Transverse colon (tissue), 4 donors: ENCODE measurements at regions not wholly inside any gene's neighbourhood (a gene's known extent, or its start where the extent isn't known, plus 50 kb on each side); places are given as distances from the start of the nearest gene placed in this dataset.

ENCODE experiments used
- DNase-seq: peaks from one replicate; pipeline ENCODE4 v3.0.0-alpha.2; 2019
- H3K27ac ChIP-seq, 4 donors: fragments of 200-600 bp; sonication (generic); 2 replicates each; pipeline ENCODE4 v1.5.1; 2016 to 2018; ENCODE audit warnings: inconsistent platforms in 4 of 4
- H3K27me3 ChIP-seq: fragments of 200-600 bp; sonication (generic); 2 replicates; pipeline ENCODE4 v1.5.1; 2017; ENCODE audit warnings: inconsistent platforms
- H3K36me3 ChIP-seq, 4 donors: fragments of 200-600 bp; sonication (generic); 2 replicates each; pipeline ENCODE4 v1.5.1; 2017 to 2019; ENCODE audit warnings: inconsistent platforms in 4 of 4
- H3K4me1 ChIP-seq, 4 donors: fragments of 200-600 bp; sonication (generic); 2 replicates each; pipeline ENCODE4 v1.5.1; 2017 to 2020; ENCODE audit warnings: inconsistent platforms in 4 of 4
- H3K4me3 ChIP-seq, 4 donors: fragments of 200-600 bp; sonication (generic); 1 replicate in 1 of 4; 2 replicates in 3 of 4; pipeline versions ENCODE4 v1.5.1 to v1.6.1; 2017 to 2019; ENCODE audit warnings: inconsistent platforms in 4 of 4
- H3K9me3 ChIP-seq, 2 donors: fragments of 200-600 bp; sonication (generic); 2 replicates each; pipeline ENCODE4 v1.5.1; 2017 to 2019; ENCODE audit warnings: inconsistent platforms in 2 of 2
- CTCF ChIP-seq, 5 experiments: fragments of 200-600 bp in 3 of 5; fragments of 450-650 bp in 2 of 5; sonication (generic) in 3 of 5; IDR thresholded peaks; 1 replicate in 2 of 5; 2 replicates in 3 of 5; pipeline ENCODE4 v1.5.1; 2016 to 2017; ENCODE audit warnings: antibody characterized with exemption in 5 of 5, inconsistent platforms in 3 of 5, mild to moderate bottlenecking in 2 of 5, moderate library complexity in 1 of 5
- EP300 ChIP-seq: sonication (generic); formaldehyde crosslinking; IDR thresholded peaks from one replicate; pipeline ENCODE4 v1.6.1; 2017; ENCODE audit warnings: antibody characterized with exemption, low read depth
- POLR2A ChIP-seq: fragments of 450-650 bp; IDR thresholded peaks from one replicate; pipeline ENCODE4 v1.6.1; 2016; ENCODE audit warnings: antibody characterized with exemption, mild to moderate bottlenecking, moderate library complexity
- POLR2AphosphoS5 ChIP-seq, 3 donors: sonication (generic); formaldehyde crosslinking; IDR thresholded peaks; one replicate each; pipeline ENCODE4 v1.6.1; 2016; ENCODE audit warnings: antibody characterized with exemption in 3 of 3
- WGBS, 2 donors: methylation state at CpG; one replicate each; pipeline ENCODE4 v1.1.5; 2018; ENCODE audit warnings: low coverage in 1 of 2; 5-methylcytosine and 5-hydroxymethylcytosine counted together
- in situ Hi-C, 4 donors: fragments of 200-750 bp; cut with MboI; loops; one replicate each; pipeline versions ENCODE4 v1.15.0 to v1.15.1; 2017; ENCODE audit warnings: low sequenced_read_pairs in 3 of 4, low pct_ligation_motif_present in 1 of 4, low pct_unique_long_range_greater_than_20kb in 1 of 4
- intact Hi-C: fragments of 100-400 bp; cut with DNase I; formaldehyde crosslinking; loops from one replicate; pipeline ENCODE4 v1.15.1; 2023; ENCODE audit warnings: low total_unique reads

- intact Hi-C loops = no loop called here
Observed at GRCh38 chr20:53815509-53815908, 221.9 kb upstream of the ZNF217 start.

GRCh38 chr20:53814060-53814459, 220.4 kb upstream of the ZNF217 start:
- H3K4me1 ChIP-seq = peaks cover 0 to 6% (median under 1%) of the 10 kb centered on the region in 4 donors
- WGBS, 2 donors = 88 to 89% methylated on average over 1 to 2 of the region's 2 CpGs
- intact Hi-C loops = no loop called here
- H3K36me3 ChIP-seq = no peaks in the 10 kb centered on the region
- TF ChIP-seq POLR2A = no peak
- no peak for TF ChIP-seq POLR2AphosphoS5 (IDR thresholded peaks at IDR 0.05)
- no peak for TF ChIP-seq CTCF (IDR thresholded peaks at IDR 0.05)
- no peak for TF ChIP-seq EP300
- no peak overlapping the region for H3K27ac ChIP-seq
- in situ Hi-C loops = no loop called here
- no peak for DNase-seq
- peaks cover 2 to 3% of the 10 kb centered on the region in 2 donors for H3K9me3 ChIP-seq
- H3K4me3 ChIP-seq = no peak overlapping the region
- no peaks in the 10 kb centered on the region for H3K27me3 ChIP-seq

More at GRCh38 chr20:53815509-53815908, 221.9 kb upstream of the ZNF217 start:
- Histone ChIP-seq H3K27ac (no peak overlapping the region), H3K9me3 (peaks cover 4 to 6% of the 10 kb centered on the region in 2 donors), H3K27me3 (no peaks in the 10 kb centered on the region), H3K4me3 (no peak overlapping the region), H3K4me1 (no peaks in the 10 kb centered on the region), H3K36me3 (no peaks in the 10 kb centered on the region)
- in situ Hi-C loops = no loop called here
- no peak for DNase-seq
- TF ChIP-seq EP300 (no peak), CTCF (IDR thresholded peaks at IDR 0.05) (no peak), POLR2A (no peak), POLR2AphosphoS5 (IDR thresholded peaks at IDR 0.05) (no peak)

- in situ Hi-C loops = no loop called here
- no peak for DNase-seq
- Histone ChIP-seq H3K27me3 (no peaks in the 10 kb centered on the region), H3K9me3 (no peaks in the 10 kb centered on the region), H3K4me1 (peaks cover 0 to 8% (median 2%) of the 10 kb centered on the region in 4 donors), H3K4me3 (no peak overlapping the region), H3K36me3 (no peaks in the 10 kb centered on the region), H3K27ac (no peak overlapping the region)
- TF ChIP-seq POLR2A (no peak), CTCF (IDR thresholded peaks at IDR 0.05) (no peak), EP300 (no peak), POLR2AphosphoS5 (IDR thresholded peaks at IDR 0.05) (no peak)
- intact Hi-C loops = no loop called here
- WGBS, 2 donors = 79 to 89% methylated on average over 4 to 5 of the region's 5 CpGs
Observed at GRCh38 chr20:53813636-53814035, 220.0 kb upstream of the ZNF217 start.

GRCh38 chr20:53811577-53811976, 217.9 kb upstream of the ZNF217 start:
- intact Hi-C loops = no loop called here
- Histone ChIP-seq H3K4me1 (peaks cover 0 to 8% (median 4%) of the 10 kb centered on the region in 4 donors), H3K9me3 (no peaks in the 10 kb centered on the region), H3K27ac (no peak overlapping the region), H3K27me3 (no peaks in the 10 kb centered on the region), H3K4me3 (no peak overlapping the region), H3K36me3 (no peaks in the 10 kb centered on the region)
- no peak for TF ChIP-seq EP300
- no peak for TF ChIP-seq CTCF (IDR thresholded peaks at IDR 0.05)
- TF ChIP-seq POLR2A = no peak
- no peak for TF ChIP-seq POLR2AphosphoS5 (IDR thresholded peaks at IDR 0.05)
- no peak for DNase-seq
- in situ Hi-C loops = no loop called here
